C4-2B (cell line): ENCODE measurements at regions not wholly inside any gene's neighbourhood (a gene's known extent, or its start where the extent isn't known, plus 50 kb on each side); places are given as distances from the start of the nearest gene placed in this dataset.

Source experiments
- ZFX ChIP-seq: fragments of 450-650 bp; IDR thresholded peaks from 2 replicates; pipeline ENCODE4 v1.6.1; 2017
- TF ChIP-seq, protein P1 (sequence below): fragments of 450-650 bp; conservative IDR thresholded peaks from 2 replicates; pipeline ENCODE4 v1.5.1; 2017; ENCODE audit warnings: mild to moderate bottlenecking

DNA sequence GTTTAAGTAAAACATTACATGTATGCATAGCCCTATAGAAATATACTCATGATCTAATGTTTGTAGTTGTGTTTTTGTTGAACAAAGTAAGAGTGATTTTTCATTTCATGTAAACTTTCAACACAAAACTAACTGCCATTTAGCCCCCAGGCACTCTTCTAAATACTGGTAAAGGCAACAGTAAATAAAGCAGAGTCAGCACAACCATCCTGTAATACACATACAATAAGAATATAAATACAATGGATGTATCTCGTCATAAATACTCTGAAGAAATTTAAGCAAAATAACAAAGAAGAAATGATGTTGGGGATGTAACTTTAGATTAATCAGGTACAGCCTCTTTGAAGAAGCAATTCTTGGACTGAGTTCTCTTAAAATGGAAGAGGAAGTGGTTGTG, 821.2 kb downstream of the ARAP2 start:
- TF ChIP-seq, protein P1, sequence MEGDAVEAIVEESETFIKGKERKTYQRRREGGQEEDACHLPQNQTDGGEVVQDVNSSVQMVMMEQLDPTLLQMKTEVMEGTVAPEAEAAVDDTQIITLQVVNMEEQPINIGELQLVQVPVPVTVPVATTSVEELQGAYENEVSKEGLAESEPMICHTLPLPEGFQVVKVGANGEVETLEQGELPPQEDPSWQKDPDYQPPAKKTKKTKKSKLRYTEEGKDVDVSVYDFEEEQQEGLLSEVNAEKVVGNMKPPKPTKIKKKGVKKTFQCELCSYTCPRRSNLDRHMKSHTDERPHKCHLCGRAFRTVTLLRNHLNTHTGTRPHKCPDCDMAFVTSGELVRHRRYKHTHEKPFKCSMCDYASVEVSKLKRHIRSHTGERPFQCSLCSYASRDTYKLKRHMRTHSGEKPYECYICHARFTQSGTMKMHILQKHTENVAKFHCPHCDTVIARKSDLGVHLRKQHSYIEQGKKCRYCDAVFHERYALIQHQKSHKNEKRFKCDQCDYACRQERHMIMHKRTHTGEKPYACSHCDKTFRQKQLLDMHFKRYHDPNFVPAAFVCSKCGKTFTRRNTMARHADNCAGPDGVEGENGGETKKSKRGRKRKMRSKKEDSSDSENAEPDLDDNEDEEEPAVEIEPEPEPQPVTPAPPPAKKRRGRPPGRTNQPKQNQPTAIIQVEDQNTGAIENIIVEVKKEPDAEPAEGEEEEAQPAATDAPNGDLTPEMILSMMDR, result no peak
- no peak for TF ChIP-seq ZFX
